ENCODE measurements at regions not wholly inside any gene's neighbourhood (a gene's known extent, or its start where the extent isn't known, plus 50 kb on each side); places are given as distances from the start of the nearest gene placed in this dataset.

- H3K4me3 ChIP-seq (ENCODE audit: low read length): no peak overlapping the region
- TF ChIP-seq CTCF (conservative IDR thresholded peaks at IDR 0.05; ENCODE audit: low read depth, low read length): no peak
- DNase-seq (ENCODE audit: low read depth): no peak
Measured at GRCh38 chr16:17770104-17770503, 299.3 kb upstream of the XYLT1 start.

- TF ChIP-seq CTCF (conservative IDR thresholded peaks at IDR 0.05; ENCODE audit: low read depth, low read length): no peak
- DNase-seq (ENCODE audit: low read depth): no peak
- H3K4me3 ChIP-seq (ENCODE audit: low read length): no peak overlapping the region
Measured at GRCh38 chr16:17769065-17769464, 298.3 kb upstream of the XYLT1 start.

- no peak overlapping the region for H3K4me3 ChIP-seq (ENCODE audit: low read length)
- no peak for TF ChIP-seq CTCF (conservative IDR thresholded peaks at IDR 0.05; ENCODE audit: low read depth, low read length)
- DNase-seq (ENCODE audit: low read depth): no peak
Measured at GRCh38 chr16:17768257-17768656, 297.5 kb upstream of the XYLT1 start.

- no peak overlapping the region for H3K4me3 ChIP-seq (ENCODE audit: low read length)
- DNase-seq (ENCODE audit: low read depth): no peak
- no peak for TF ChIP-seq CTCF (conservative IDR thresholded peaks at IDR 0.05; ENCODE audit: low read depth, low read length)
Measured at GRCh38 chr16:17766012-17766411, 295.3 kb upstream of the XYLT1 start.

GRCh38 chr16:17759451-17760390 lies 289.0 kb upstream of the XYLT1 start:
- no peak for DNase-seq (ENCODE audit: low read depth)
- TF ChIP-seq CTCF (conservative IDR thresholded peaks at IDR 0.05; ENCODE audit: low read depth, low read length): no peak
- H3K4me3 ChIP-seq (ENCODE audit: low read length): no peak overlapping the region

GRCh38 chr16:17757808-17758207 lies 287.0 kb upstream of the XYLT1 start:
- H3K4me3 ChIP-seq (ENCODE audit: low read length): no peak overlapping the region

More at GRCh38 chr16:17757808-17758207, 287.0 kb upstream of the XYLT1 start:
- TF ChIP-seq CTCF (conservative IDR thresholded peaks at IDR 0.05; ENCODE audit: low read depth, low read length): no peak
- DNase-seq (ENCODE audit: low read depth): no peak
